Erythroblast (primary cell): ENCODE measurements at regions not wholly inside any gene's neighbourhood (a gene's known extent, or its start where the extent isn't known, plus 50 kb on each side); places are given as distances from the start of the nearest gene placed in this dataset.

Source experiments
- GATA1 ChIP-seq: IDR thresholded peaks from 2 replicates; pipeline ENCODE4 v1.6.1; 2011; ENCODE audit warnings: low read depth, mild to moderate bottlenecking, control low read depth, low read length, moderate library complexity
- POLR2A ChIP-seq: IDR thresholded peaks from 2 replicates; pipeline ENCODE4 v1.6.1; 2011; ENCODE audit warnings: mild to moderate bottlenecking, low read length

DNA sequence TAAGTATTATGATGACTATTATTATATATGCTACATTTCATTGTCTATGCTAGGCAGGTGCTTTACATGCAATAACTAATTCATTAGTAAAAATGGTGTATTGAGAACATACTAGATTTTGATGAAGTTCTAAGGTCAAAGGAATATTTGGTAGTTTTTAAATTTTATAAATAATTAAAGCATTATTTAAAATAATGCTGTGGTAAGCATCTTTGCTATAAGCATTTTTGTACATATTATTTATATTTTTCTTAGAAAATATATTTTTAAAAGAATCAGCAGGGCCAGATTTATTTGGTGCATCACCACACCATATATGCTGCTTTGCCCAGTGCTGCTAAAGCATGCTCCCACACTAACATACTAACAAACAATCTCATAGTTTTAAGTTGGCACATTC lies 517.9 kb downstream of the C6orf118 start:
- TF ChIP-seq POLR2A (no peak), GATA1 (no peak)
